ENCODE measurements at regions not wholly inside any gene's neighbourhood (a gene's known extent, or its start where the extent isn't known, plus 50 kb on each side); places are given as distances from the start of the nearest gene placed in this dataset.
"Not testable (repeated sequence)": the region's sequence is repeated elsewhere in the genome, so short reads cannot be mapped to it uniquely, and the experiment has no call there.

GRCh38 chr4:125762537-125762936 is 447.8 kb downstream of the FAT4 start:
- ATAC-seq: no peak
- intact Hi-C loops (cut with DNase I, micrococcal nuclease): no loop called here
- DNase-seq: no peak

- ATAC-seq: no peak
- intact Hi-C loops (cut with DNase I, micrococcal nuclease): no loop called here
- DNase-seq: no peak
Measured at GRCh38 chr4:125765941-125766340, 451.2 kb downstream of the FAT4 start.

- DNase-seq: no peak
- ATAC-seq: no peak
- intact Hi-C loops (cut with DNase I, micrococcal nuclease): no loop called here
Measured at GRCh38 chr4:125770814-125771398, 456.2 kb downstream of the FAT4 start.

GRCh38 chr4:125772680-125773079 is 457.9 kb downstream of the FAT4 start:
- ATAC-seq: no peak
- intact Hi-C loops (cut with DNase I, micrococcal nuclease): no loop called here
- DNase-seq: no peak

GRCh38 chr4:125773502-125773901 is 458.7 kb downstream of the FAT4 start:
- no peak for DNase-seq
- no peak for ATAC-seq
- intact Hi-C loops (cut with DNase I, micrococcal nuclease): no loop called here

- ATAC-seq (no peak), DNase-seq (no peak)
- intact Hi-C loops (cut with DNase I, micrococcal nuclease): no loop called here
Measured at GRCh38 chr4:125773931-125774330, 459.2 kb downstream of the FAT4 start.

- no peak for ATAC-seq
- intact Hi-C loops (cut with DNase I, micrococcal nuclease): no loop called here
- no peak for DNase-seq
Measured at GRCh38 chr4:125776146-125776545, 461.4 kb downstream of the FAT4 start.

GRCh38 chr4:125780164-125780563 is 465.4 kb downstream of the FAT4 start:
- no peak for DNase-seq
- intact Hi-C loops (cut with DNase I, micrococcal nuclease): no loop called here
- no peak for ATAC-seq

GRCh38 chr4:125780747-125781146 is 466.0 kb downstream of the FAT4 start:
- no peak for DNase-seq
- intact Hi-C loops (cut with DNase I, micrococcal nuclease): no loop called here
- ATAC-seq: no peak

- no peak for DNase-seq
- no peak for ATAC-seq
- intact Hi-C loops (cut with DNase I, micrococcal nuclease): no loop called here
Measured at GRCh38 chr4:125781651-125782050, 466.9 kb downstream of the FAT4 start.

GRCh38 chr4:125784741-125785140 is 470.0 kb downstream of the FAT4 start:
- intact Hi-C loops (cut with DNase I, micrococcal nuclease): no loop called here
- ATAC-seq (no peak), DNase-seq (no peak)

GRCh38 chr4:125787707-125788106 is 473.0 kb downstream of the FAT4 start:
- DNase-seq (no peak), ATAC-seq (no peak)
- intact Hi-C loops (cut with DNase I, micrococcal nuclease): no loop called here

- no peak for ATAC-seq
- no peak for DNase-seq
- intact Hi-C loops (cut with DNase I, micrococcal nuclease): no loop called here
Measured at GRCh38 chr4:125789023-125789422, 474.3 kb downstream of the FAT4 start.

- intact Hi-C loops (cut with DNase I, micrococcal nuclease): no loop called here
- DNase-seq (no peak), ATAC-seq (no peak)
Measured at GRCh38 chr4:125791896-125792295, 477.1 kb downstream of the FAT4 start.

GRCh38 chr4:125794989-125795388 is 480.2 kb downstream of the FAT4 start:
- DNase-seq (no peak), ATAC-seq (no peak)
- intact Hi-C loops (cut with DNase I, micrococcal nuclease): no loop called here

- intact Hi-C loops (cut with DNase I, micrococcal nuclease): no loop called here
- DNase-seq: no peak
- no peak for ATAC-seq
Measured at GRCh38 chr4:125796138-125796537, 481.4 kb downstream of the FAT4 start.

GRCh38 chr4:125797621-125798020 is 482.9 kb downstream of the FAT4 start:
- DNase-seq; intact Hi-C loops (cut with DNase I, micrococcal nuclease); ATAC-seq: not testable (repeated sequence)

GRCh38 chr4:125801373-125801772 is 486.6 kb downstream of the FAT4 start:
- intact Hi-C loops (cut with DNase I, micrococcal nuclease): no loop called here
- DNase-seq (no peak), ATAC-seq (no peak)

GRCh38 chr4:125801924-125802323 is 487.2 kb downstream of the FAT4 start:
- intact Hi-C loops (cut with DNase I, micrococcal nuclease): no loop called here
- ATAC-seq (no peak), DNase-seq (no peak)

- DNase-seq: no peak
- ATAC-seq: no peak
- intact Hi-C loops (cut with DNase I, micrococcal nuclease): no loop called here
Measured at GRCh38 chr4:125808022-125808421, 493.3 kb downstream of the FAT4 start.

- no peak for DNase-seq
- no peak for ATAC-seq
- intact Hi-C loops (cut with DNase I, micrococcal nuclease): no loop called here
Measured at GRCh38 chr4:125808570-125808969, 493.8 kb downstream of the FAT4 start.

- DNase-seq (no peak), ATAC-seq (no peak)
- intact Hi-C loops (cut with DNase I, micrococcal nuclease): no loop called here
Measured at GRCh38 chr4:125811892-125812291, 497.1 kb downstream of the FAT4 start.
